Loucy (cell line): ENCODE measurements at regions not wholly inside any gene's neighbourhood (a gene's known extent, or its start where the extent isn't known, plus 50 kb on each side); places are given as distances from the start of the nearest gene placed in this dataset.

Experiments used
- EZH2phosphoT487 ChIP-seq: fragments of 200-600 bp; IDR thresholded peaks from 2 replicates; pipeline ENCODE4 v1.6.1; 2018; ENCODE audit warnings: antibody characterized with exemption, mild to moderate bottlenecking, moderate library complexity, borderline replicate concordance
- TF ChIP-seq, protein P1 (sequence below): fragments of 200-600 bp; sonication (generic); conservative IDR thresholded peaks from 2 replicates; pipeline ENCODE4 v1.5.1; 2014; ENCODE audit warnings: mild to moderate bottlenecking, antibody characterized with exemption, low read length

DNA sequence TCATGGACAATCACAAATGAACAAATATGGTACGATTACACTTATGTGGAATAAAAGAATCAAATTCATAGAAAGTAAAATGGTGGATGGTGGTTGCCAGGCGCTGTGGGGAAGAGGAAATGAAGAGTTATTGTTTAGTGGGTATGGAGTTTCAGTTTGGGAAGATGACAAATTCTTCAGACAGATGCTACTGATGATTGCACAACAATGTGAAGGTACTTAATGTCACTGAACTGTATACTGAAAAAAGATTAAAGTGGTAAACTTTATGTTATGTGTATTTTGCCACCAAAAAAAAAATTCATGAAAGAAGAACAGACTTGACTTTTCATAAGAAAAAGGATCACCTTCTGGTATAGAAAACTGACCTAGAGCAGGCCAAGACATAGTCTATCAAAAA is 745.6 kb upstream of the CXADR start:
- TF ChIP-seq, protein P1, sequence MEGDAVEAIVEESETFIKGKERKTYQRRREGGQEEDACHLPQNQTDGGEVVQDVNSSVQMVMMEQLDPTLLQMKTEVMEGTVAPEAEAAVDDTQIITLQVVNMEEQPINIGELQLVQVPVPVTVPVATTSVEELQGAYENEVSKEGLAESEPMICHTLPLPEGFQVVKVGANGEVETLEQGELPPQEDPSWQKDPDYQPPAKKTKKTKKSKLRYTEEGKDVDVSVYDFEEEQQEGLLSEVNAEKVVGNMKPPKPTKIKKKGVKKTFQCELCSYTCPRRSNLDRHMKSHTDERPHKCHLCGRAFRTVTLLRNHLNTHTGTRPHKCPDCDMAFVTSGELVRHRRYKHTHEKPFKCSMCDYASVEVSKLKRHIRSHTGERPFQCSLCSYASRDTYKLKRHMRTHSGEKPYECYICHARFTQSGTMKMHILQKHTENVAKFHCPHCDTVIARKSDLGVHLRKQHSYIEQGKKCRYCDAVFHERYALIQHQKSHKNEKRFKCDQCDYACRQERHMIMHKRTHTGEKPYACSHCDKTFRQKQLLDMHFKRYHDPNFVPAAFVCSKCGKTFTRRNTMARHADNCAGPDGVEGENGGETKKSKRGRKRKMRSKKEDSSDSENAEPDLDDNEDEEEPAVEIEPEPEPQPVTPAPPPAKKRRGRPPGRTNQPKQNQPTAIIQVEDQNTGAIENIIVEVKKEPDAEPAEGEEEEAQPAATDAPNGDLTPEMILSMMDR, result no peak
- no peak for TF ChIP-seq EZH2phosphoT487
